ENCODE measurements at regions not wholly inside any gene's neighbourhood (a gene's known extent, or its start where the extent isn't known, plus 50 kb on each side); places are given as distances from the start of the nearest gene placed in this dataset.

- Mint-ChIP-seq H3K4me3 (no peak overlapping the region), H3K36me3 (ENCODE audit: low read depth) (no peaks in the 10 kb centered on the region), H3K27ac (no peak overlapping the region), H3K4me1 (ENCODE audit: low read depth) (no peaks in the 10 kb centered on the region), H3K9me3 (no peaks in the 10 kb centered on the region), H3K27me3 (no peaks in the 10 kb centered on the region)
- POLR2A ChIA-PET, result no interaction called here
- DNase-seq (no peak), ATAC-seq (no peak)
- CTCF ChIA-PET, result no interaction called here
- intact Hi-C loops (cut with micrococcal nuclease), result no loop called here
- no peak for TF ChIP-seq CTCF (IDR thresholded peaks at IDR 0.05)
Measured at GRCh38 chr19:31946491-31946890, 398.9 kb upstream of the ZNF507 start.

- Mint-ChIP-seq H3K27me3 (no peaks in the 10 kb centered on the region), H3K27ac (no peak overlapping the region), H3K4me1 (ENCODE audit: low read depth) (no peaks in the 10 kb centered on the region), H3K36me3 (ENCODE audit: low read depth) (no peaks in the 10 kb centered on the region), H3K4me3 (no peak overlapping the region), H3K9me3 (peaks cover 3% of the 10 kb centered on the region)
- ChIA-PET CTCF (no interaction called here), POLR2A (no interaction called here)
- ATAC-seq, result no peak
- intact Hi-C loops (cut with micrococcal nuclease), result no loop called here
- no peak for DNase-seq
- TF ChIP-seq CTCF (IDR thresholded peaks at IDR 0.05), result no peak
Measured at GRCh38 chr19:31947436-31948115, 397.8 kb upstream of the ZNF507 start.

DNA sequence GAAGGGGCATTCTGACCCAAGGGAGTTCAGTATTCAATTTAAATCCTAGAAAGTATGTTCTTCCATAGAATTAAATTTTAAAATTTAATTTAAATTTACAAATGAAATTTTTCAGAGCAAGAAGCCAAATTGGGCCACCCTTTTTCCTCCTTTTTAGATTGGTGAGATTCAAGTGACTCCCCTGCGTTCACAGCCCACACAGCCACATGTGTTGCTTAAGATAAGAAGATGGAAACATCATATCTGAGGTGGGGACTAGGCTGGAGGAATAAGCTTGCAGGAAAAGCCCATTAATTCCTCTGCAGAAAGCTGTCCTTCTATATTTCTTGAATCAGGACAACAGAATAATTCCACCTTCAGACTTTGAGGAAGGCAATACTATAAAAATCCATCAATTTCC lies 392.7 kb upstream of the ZNF507 start:
- intact Hi-C loops (cut with micrococcal nuclease), result no loop called here
- Mint-ChIP-seq H3K27me3 (no peaks in the 10 kb centered on the region), H3K9me3 (peaks cover 3% of the 10 kb centered on the region), H3K4me1 (ENCODE audit: low read depth) (no peaks in the 10 kb centered on the region), H3K27ac (no peak overlapping the region), H3K4me3 (no peak overlapping the region), H3K36me3 (ENCODE audit: low read depth) (no peaks in the 10 kb centered on the region)
- TF ChIP-seq CTCF (IDR thresholded peaks at IDR 0.05), result no peak
- POLR2A ChIA-PET, result no interaction called here
- CTCF ChIA-PET, result no interaction called here
- no peak for ATAC-seq
- DNase-seq, result no peak

GRCh38 chr19:31955061-31955460 lies 390.3 kb upstream of the ZNF507 start:
- no peaks in the 10 kb centered on the region for H3K27me3 Mint-ChIP-seq
- DNase-seq, result no peak
- H3K27ac Mint-ChIP-seq, result no peak overlapping the region
- no peaks in the 10 kb centered on the region for H3K36me3 Mint-ChIP-seq (ENCODE audit: low read depth)
- H3K4me3 Mint-ChIP-seq, result no peak overlapping the region
- intact Hi-C loops (cut with micrococcal nuclease), result no loop called here
- POLR2A ChIA-PET, result no interaction called here
- H3K9me3 Mint-ChIP-seq, result peaks cover 3% of the 10 kb centered on the region
- no peak for TF ChIP-seq CTCF (IDR thresholded peaks at IDR 0.05)
- H3K4me1 Mint-ChIP-seq (ENCODE audit: low read depth), result no peaks in the 10 kb centered on the region
- CTCF ChIA-PET, result no interaction called here
- ATAC-seq, result no peak

- Mint-ChIP-seq H3K36me3 (ENCODE audit: low read depth) (no peaks in the 10 kb centered on the region), H3K4me1 (ENCODE audit: low read depth) (no peaks in the 10 kb centered on the region), H3K4me3 (no peak overlapping the region), H3K27ac (no peak overlapping the region), H3K9me3 (peaks cover 3% of the 10 kb centered on the region), H3K27me3 (no peaks in the 10 kb centered on the region)
- no peak for DNase-seq
- ChIA-PET POLR2A (no interaction called here), CTCF (no interaction called here)
- no peak for ATAC-seq
- no peak for TF ChIP-seq CTCF (IDR thresholded peaks at IDR 0.05)
- intact Hi-C loops (cut with micrococcal nuclease), result no loop called here
Measured at GRCh38 chr19:31955884-31956283, 389.5 kb upstream of the ZNF507 start.
